ENCODE measurements at regions not wholly inside any gene's neighbourhood (a gene's known extent, or its start where the extent isn't known, plus 50 kb on each side); places are given as distances from the start of the nearest gene placed in this dataset.

- Histone ChIP-seq H3K4me2 (ENCODE audit: insufficient read depth, low read length) (no peak overlapping the region), H3K4me1 (replicated peaks in 1 of 2; ENCODE audit: control insufficient read depth in 2 of 2, insufficient read depth in 2 of 2, low read length in 2 of 2) (no peaks in the 10 kb centered on the region), H3K9me3 (replicated peaks; ENCODE audit: control insufficient read depth, insufficient read depth, low read depth, low read length) (no peaks in the 10 kb centered on the region), H4K20me1 (replicated peaks; ENCODE audit: control insufficient read depth, insufficient read depth, low read length) (no peaks in the 10 kb centered on the region), H3K36me3 (ENCODE audit: control insufficient read depth, insufficient read depth, low read length) (no peaks in the 10 kb centered on the region), H3K9me1 (ENCODE audit: control insufficient read depth, insufficient read depth, low read length) (no peaks in the 10 kb centered on the region), H3K79me2 (ENCODE audit: control insufficient read depth, insufficient read depth, low read length) (no peaks in the 10 kb centered on the region), H2AFZ (ENCODE audit: low read depth, low read length) (no peak overlapping the region), H3K27ac (ENCODE audit: extremely low read depth, low read depth, low read length) (no peak overlapping the region), H3K4me3 (no peak overlapping the region), H3K27me3 (ENCODE audit: control insufficient read depth in 2 of 2, insufficient read depth in 2 of 2, low read length in 2 of 2) (peaks cover 4 to 23% of the 10 kb centered on the region in 2 experiments; a peak in 4 of 5 replicates), H3K9ac (ENCODE audit: insufficient read depth in 1 of 2, low read depth in 2 of 2, low read length in 2 of 2) (no peak overlapping the region)
- POLR2A ChIA-PET = no interaction called here
- ATAC-seq (no peak), FAIRE-seq (no peak), DNase-seq (ENCODE audit: extremely low read depth in 1 of 4, low spot score in 3 of 4) (no peak)
- CTCF ChIA-PET (ENCODE audit: low intra/inter-chr PET ratio) = no interaction called here
- intact Hi-C loops (cut with micrococcal nuclease) (no loop called here), in situ Hi-C loops (cut with MboI) (no loop called here)
- TF ChIP-seq RFX7 (CRISPR knock-in tag; IDR thresholded peaks at IDR 0.05) (no peak), ZNF324 (CRISPR knock-in tag; IDR thresholded peaks at IDR 0.05) (no peak), ZFPM2 (CRISPR knock-in tag; IDR thresholded peaks at IDR 0.05) (no peak), SIX5 (IDR thresholded peaks at IDR 0.05; ENCODE audit: borderline replicate concordance in 1 of 2, insufficient read depth in 1 of 2, low read depth in 1 of 2, low read length in 2 of 2) (no peak), HMGN3 (IDR thresholded peaks at IDR 0.05; ENCODE audit: borderline replicate concordance, extremely low read depth, insufficient read length, low read depth, low read length) (no peak), PTRF (tag; IDR thresholded peaks at IDR 0.05) (no peak), FIP1L1 (IDR thresholded peaks at IDR 0.05; ENCODE audit: low read depth, low read length, poor library complexity, severe bottlenecking) (no peak), ESRRA (IDR thresholded peaks at IDR 0.05; ENCODE audit: borderline replicate concordance, low read depth) (no peak), CSDE1 (IDR thresholded peaks at IDR 0.05) (no peak)
- TF ChIP-seq, protein P1, sequence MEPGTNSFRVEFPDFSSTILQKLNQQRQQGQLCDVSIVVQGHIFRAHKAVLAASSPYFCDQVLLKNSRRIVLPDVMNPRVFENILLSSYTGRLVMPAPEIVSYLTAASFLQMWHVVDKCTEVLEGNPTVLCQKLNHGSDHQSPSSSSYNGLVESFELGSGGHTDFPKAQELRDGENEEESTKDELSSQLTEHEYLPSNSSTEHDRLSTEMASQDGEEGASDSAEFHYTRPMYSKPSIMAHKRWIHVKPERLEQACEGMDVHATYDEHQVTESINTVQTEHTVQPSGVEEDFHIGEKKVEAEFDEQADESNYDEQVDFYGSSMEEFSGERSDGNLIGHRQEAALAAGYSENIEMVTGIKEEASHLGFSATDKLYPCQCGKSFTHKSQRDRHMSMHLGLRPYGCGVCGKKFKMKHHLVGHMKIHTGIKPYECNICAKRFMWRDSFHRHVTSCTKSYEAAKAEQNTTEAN (CRISPR knock-in tag; IDR thresholded peaks at IDR 0.05) = no peak
- TF ChIP-seq, protein P2, sequence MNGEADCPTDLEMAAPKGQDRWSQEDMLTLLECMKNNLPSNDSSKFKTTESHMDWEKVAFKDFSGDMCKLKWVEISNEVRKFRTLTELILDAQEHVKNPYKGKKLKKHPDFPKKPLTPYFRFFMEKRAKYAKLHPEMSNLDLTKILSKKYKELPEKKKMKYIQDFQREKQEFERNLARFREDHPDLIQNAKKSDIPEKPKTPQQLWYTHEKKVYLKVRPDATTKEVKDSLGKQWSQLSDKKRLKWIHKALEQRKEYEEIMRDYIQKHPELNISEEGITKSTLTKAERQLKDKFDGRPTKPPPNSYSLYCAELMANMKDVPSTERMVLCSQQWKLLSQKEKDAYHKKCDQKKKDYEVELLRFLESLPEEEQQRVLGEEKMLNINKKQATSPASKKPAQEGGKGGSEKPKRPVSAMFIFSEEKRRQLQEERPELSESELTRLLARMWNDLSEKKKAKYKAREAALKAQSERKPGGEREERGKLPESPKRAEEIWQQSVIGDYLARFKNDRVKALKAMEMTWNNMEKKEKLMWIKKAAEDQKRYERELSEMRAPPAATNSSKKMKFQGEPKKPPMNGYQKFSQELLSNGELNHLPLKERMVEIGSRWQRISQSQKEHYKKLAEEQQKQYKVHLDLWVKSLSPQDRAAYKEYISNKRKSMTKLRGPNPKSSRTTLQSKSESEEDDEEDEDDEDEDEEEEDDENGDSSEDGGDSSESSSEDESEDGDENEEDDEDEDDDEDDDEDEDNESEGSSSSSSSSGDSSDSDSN (IDR thresholded peaks at IDR 0.05; ENCODE audit: borderline replicate concordance in 1 of 2, low read depth in 2 of 2, low read length in 2 of 2) = no peak
- TF ChIP-seq, protein P3, sequence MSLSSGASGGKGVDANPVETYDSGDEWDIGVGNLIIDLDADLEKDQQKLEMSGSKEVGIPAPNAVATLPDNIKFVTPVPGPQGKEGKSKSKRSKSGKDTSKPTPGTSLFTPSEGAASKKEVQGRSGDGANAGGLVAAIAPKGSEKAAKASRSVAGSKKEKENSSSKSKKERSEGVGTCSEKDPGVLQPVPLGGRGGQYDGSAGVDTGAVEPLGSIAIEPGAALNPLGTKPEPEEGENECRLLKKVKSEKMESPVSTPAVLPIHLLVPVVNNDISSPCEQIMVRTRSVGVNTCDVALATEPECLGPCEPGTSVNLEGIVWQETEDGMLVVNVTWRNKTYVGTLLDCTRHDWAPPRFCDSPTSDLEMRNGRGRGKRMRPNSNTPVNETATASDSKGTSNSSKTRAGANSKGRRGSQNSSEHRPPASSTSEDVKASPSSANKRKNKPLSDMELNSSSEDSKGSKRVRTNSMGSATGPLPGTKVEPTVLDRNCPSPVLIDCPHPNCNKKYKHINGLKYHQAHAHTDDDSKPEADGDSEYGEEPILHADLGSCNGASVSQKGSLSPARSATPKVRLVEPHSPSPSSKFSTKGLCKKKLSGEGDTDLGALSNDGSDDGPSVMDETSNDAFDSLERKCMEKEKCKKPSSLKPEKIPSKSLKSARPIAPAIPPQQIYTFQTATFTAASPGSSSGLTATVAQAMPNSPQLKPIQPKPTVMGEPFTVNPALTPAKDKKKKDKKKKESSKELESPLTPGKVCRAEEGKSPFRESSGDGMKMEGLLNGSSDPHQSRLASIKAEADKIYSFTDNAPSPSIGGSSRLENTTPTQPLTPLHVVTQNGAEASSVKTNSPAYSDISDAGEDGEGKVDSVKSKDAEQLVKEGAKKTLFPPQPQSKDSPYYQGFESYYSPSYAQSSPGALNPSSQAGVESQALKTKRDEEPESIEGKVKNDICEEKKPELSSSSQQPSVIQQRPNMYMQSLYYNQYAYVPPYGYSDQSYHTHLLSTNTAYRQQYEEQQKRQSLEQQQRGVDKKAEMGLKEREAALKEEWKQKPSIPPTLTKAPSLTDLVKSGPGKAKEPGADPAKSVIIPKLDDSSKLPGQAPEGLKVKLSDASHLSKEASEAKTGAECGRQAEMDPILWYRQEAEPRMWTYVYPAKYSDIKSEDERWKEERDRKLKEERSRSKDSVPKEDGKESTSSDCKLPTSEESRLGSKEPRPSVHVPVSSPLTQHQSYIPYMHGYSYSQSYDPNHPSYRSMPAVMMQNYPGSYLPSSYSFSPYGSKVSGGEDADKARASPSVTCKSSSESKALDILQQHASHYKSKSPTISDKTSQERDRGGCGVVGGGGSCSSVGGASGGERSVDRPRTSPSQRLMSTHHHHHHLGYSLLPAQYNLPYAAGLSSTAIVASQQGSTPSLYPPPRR (CRISPR knock-in tag; IDR thresholded peaks at IDR 0.05; ENCODE audit: borderline replicate concordance) = no peak
- 2% methylated on average over 5 of the region's 5 CpGs for WGBS (ENCODE audit: insufficient coverage, low coverage, missing lambda C conversion rate)
- BruUV-seq (replicated peaks) = no TSS peak
Measured at GRCh38 chr4:4771160-4771559, 88.3 kb upstream of the MSX1 start.

Data from K562 (cell line).